Activated naive CD4-positive, alpha-beta T cell treated with anti-CD3 and anti-CD28 coated beads, Interleukin-2, amount 50 U/mL, for 24 hours (primary cell): ENCODE measurements at regions not wholly inside any gene's neighbourhood (a gene's known extent, or its start where the extent isn't known, plus 50 kb on each side); places are given as distances from the start of the nearest gene placed in this dataset.
"Not testable (repeated sequence)": the region's sequence is repeated elsewhere in the genome, so short reads cannot be mapped to it uniquely, and the experiment has no call there.

Experiments used
- H3K27ac Mint-ChIP-seq: one replicate; pipeline ENCODE4 v1.8.0; 2021; ENCODE audit warnings: mild to moderate bottlenecking, mixed read lengths
- H3K27me3 Mint-ChIP-seq: one replicate; pipeline ENCODE4 v1.8.0; 2021; ENCODE audit warnings: mixed read lengths
- H3K36me3 Mint-ChIP-seq: one replicate; pipeline ENCODE4 v1.8.0; 2021; ENCODE audit warnings: mixed read lengths
- H3K4me1 Mint-ChIP-seq: one replicate; pipeline ENCODE4 v1.8.0; 2021; ENCODE audit warnings: mixed read lengths
- H3K4me3 Mint-ChIP-seq: one replicate; pipeline ENCODE4 v1.8.0; 2021; ENCODE audit warnings: mild to moderate bottlenecking, mixed read lengths
- H3K9me3 Mint-ChIP-seq: one replicate; pipeline ENCODE4 v1.8.0; 2021; ENCODE audit warnings: mixed read lengths

GRCh38 chr3:39558775-39559306 lies 91.4 kb downstream of the MOBP start:
- no peak overlapping the region for H3K4me3 Mint-ChIP-seq
- peaks cover 2% of the 10 kb centered on the region for H3K27me3 Mint-ChIP-seq
- no peak overlapping the region for H3K27ac Mint-ChIP-seq
- H3K4me1 Mint-ChIP-seq = no peaks in the 10 kb centered on the region
- no peaks in the 10 kb centered on the region for H3K9me3 Mint-ChIP-seq
- H3K36me3 Mint-ChIP-seq = no peaks in the 10 kb centered on the region

- H3K27me3 Mint-ChIP-seq = peaks cover 2% of the 10 kb centered on the region
- H3K4me1 Mint-ChIP-seq = no peaks in the 10 kb centered on the region
- H3K36me3 Mint-ChIP-seq = no peaks in the 10 kb centered on the region
- no peak overlapping the region for H3K27ac Mint-ChIP-seq
- no peaks in the 10 kb centered on the region for H3K9me3 Mint-ChIP-seq
- no peak overlapping the region for H3K4me3 Mint-ChIP-seq
Observed at GRCh38 chr3:39559543-39559942, 92.1 kb downstream of the MOBP start.

GRCh38 chr3:39568508-39568907 lies 101.0 kb downstream of the MOBP start:
- Mint-ChIP-seq H3K9me3 (no peaks in the 10 kb centered on the region), H3K4me3 (no peak overlapping the region), H3K27me3 (peaks cover 2% of the 10 kb centered on the region), H3K36me3 (no peaks in the 10 kb centered on the region), H3K4me1 (no peaks in the 10 kb centered on the region), H3K27ac (no peak overlapping the region)

GRCh38 chr3:39569095-39569494 lies 101.6 kb downstream of the MOBP start:
- Mint-ChIP-seq H3K9me3 (no peaks in the 10 kb centered on the region), H3K27ac (no peak overlapping the region), H3K4me1 (no peaks in the 10 kb centered on the region), H3K4me3 (no peak overlapping the region), H3K36me3 (no peaks in the 10 kb centered on the region), H3K27me3 (peaks cover 2% of the 10 kb centered on the region)

GRCh38 chr3:39573392-39573791 lies 105.9 kb downstream of the MOBP start:
- Mint-ChIP-seq H3K27me3 (peaks cover 2% of the 10 kb centered on the region), H3K9me3 (no peaks in the 10 kb centered on the region), H3K36me3 (no peaks in the 10 kb centered on the region), H3K4me3 (no peak overlapping the region), H3K4me1 (no peaks in the 10 kb centered on the region), H3K27ac (no peak overlapping the region)

GRCh38 chr3:39577541-39577940 lies 110.1 kb downstream of the MOBP start:
- Mint-ChIP-seq H3K4me1 (no peaks in the 10 kb centered on the region), H3K27ac (no peak overlapping the region), H3K4me3 (no peak overlapping the region), H3K27me3 (peaks cover 2% of the 10 kb centered on the region), H3K9me3 (no peaks in the 10 kb centered on the region), H3K36me3 (no peaks in the 10 kb centered on the region)

- not testable (repeated sequence) for H3K4me3 Mint-ChIP-seq, H3K27me3 Mint-ChIP-seq, H3K27ac Mint-ChIP-seq, H3K4me1 Mint-ChIP-seq, H3K36me3 Mint-ChIP-seq, H3K9me3 Mint-ChIP-seq
Observed at GRCh38 chr3:39586215-39586614, 118.7 kb downstream of the MOBP start.

- Mint-ChIP-seq H3K27me3 (peaks cover 1% of the 10 kb centered on the region), H3K27ac (no peak overlapping the region), H3K36me3 (peaks cover 1% of the 10 kb centered on the region), H3K4me1 (no peaks in the 10 kb centered on the region), H3K4me3 (no peak overlapping the region), H3K9me3 (peaks cover 4% of the 10 kb centered on the region)
Observed at GRCh38 chr3:39587113-39587512, 119.6 kb downstream of the MOBP start.

GRCh38 chr3:39590806-39591205 lies 123.3 kb downstream of the MOBP start:
- H3K9me3 Mint-ChIP-seq = no peaks in the 10 kb centered on the region

GRCh38 chr3:39592311-39593050 lies 125.0 kb downstream of the MOBP start:
- H3K4me3 Mint-ChIP-seq = no peak overlapping the region
- H3K27ac Mint-ChIP-seq = no peak overlapping the region
- no peaks in the 10 kb centered on the region for H3K36me3 Mint-ChIP-seq
- H3K9me3 Mint-ChIP-seq = no peaks in the 10 kb centered on the region
- H3K4me1 Mint-ChIP-seq = no peaks in the 10 kb centered on the region
- peaks cover 2% of the 10 kb centered on the region for H3K27me3 Mint-ChIP-seq

More at GRCh38 chr3:39590806-39591205, 123.3 kb downstream of the MOBP start:
- Mint-ChIP-seq H3K36me3 (no peaks in the 10 kb centered on the region), H3K27me3 (peaks cover 3% of the 10 kb centered on the region), H3K4me1 (no peaks in the 10 kb centered on the region), H3K27ac (no peak overlapping the region), H3K4me3 (no peak overlapping the region)

GRCh38 chr3:39593341-39593740 lies 125.9 kb downstream of the MOBP start:
- no peak overlapping the region for H3K27ac Mint-ChIP-seq
- no peaks in the 10 kb centered on the region for H3K9me3 Mint-ChIP-seq
- H3K27me3 Mint-ChIP-seq = peaks cover 2% of the 10 kb centered on the region
- no peak overlapping the region for H3K4me3 Mint-ChIP-seq
- H3K4me1 Mint-ChIP-seq = no peaks in the 10 kb centered on the region
- H3K36me3 Mint-ChIP-seq = no peaks in the 10 kb centered on the region

GRCh38 chr3:39601241-39601640 lies 133.8 kb downstream of the MOBP start:
- Mint-ChIP-seq H3K4me3 (no peak overlapping the region), H3K4me1 (no peaks in the 10 kb centered on the region), H3K27ac (no peak overlapping the region), H3K36me3 (no peaks in the 10 kb centered on the region), H3K27me3 (peaks cover 6% of the 10 kb centered on the region), H3K9me3 (peaks cover 9% of the 10 kb centered on the region)

GRCh38 chr3:39605837-39606236 lies 138.4 kb downstream of the MOBP start:
- Mint-ChIP-seq H3K27ac (no peak overlapping the region), H3K9me3 (peaks cover 13% of the 10 kb centered on the region)

GRCh38 chr3:39626198-39626597 lies 158.7 kb downstream of the MOBP start:
- Mint-ChIP-seq H3K4me3 (no peak overlapping the region), H3K27ac (no peak overlapping the region), H3K9me3 (peaks cover 21% of the 10 kb centered on the region), H3K36me3 (no peaks in the 10 kb centered on the region), H3K4me1 (no peaks in the 10 kb centered on the region), H3K27me3 (no peaks in the 10 kb centered on the region)

More at GRCh38 chr3:39605837-39606236, 138.4 kb downstream of the MOBP start:
- Mint-ChIP-seq H3K4me3 (no peak overlapping the region), H3K36me3 (peaks cover 2% of the 10 kb centered on the region), H3K4me1 (no peaks in the 10 kb centered on the region), H3K27me3 (peaks cover 13% of the 10 kb centered on the region)

- Mint-ChIP-seq H3K27ac (no peak overlapping the region), H3K27me3 (peaks cover 3% of the 10 kb centered on the region), H3K36me3 (no peaks in the 10 kb centered on the region), H3K4me3 (no peak overlapping the region), H3K4me1 (no peaks in the 10 kb centered on the region), H3K9me3 (peaks cover 10% of the 10 kb centered on the region)
Observed at GRCh38 chr3:39631136-39631535, 163.7 kb downstream of the MOBP start.

GRCh38 chr3:39637807-39638206 lies 170.3 kb downstream of the MOBP start:
- Mint-ChIP-seq H3K27me3 (peaks cover 13% of the 10 kb centered on the region), H3K36me3 (no peaks in the 10 kb centered on the region), H3K9me3 (peaks cover 6% of the 10 kb centered on the region), H3K4me3 (no peak overlapping the region), H3K4me1 (peaks cover 15% of the 10 kb centered on the region), H3K27ac (no peak overlapping the region)

- H3K4me3 Mint-ChIP-seq = no peak overlapping the region
- peaks cover 6% of the 10 kb centered on the region for H3K9me3 Mint-ChIP-seq
- H3K27me3 Mint-ChIP-seq = peaks cover 13% of the 10 kb centered on the region
- H3K27ac Mint-ChIP-seq = no peak overlapping the region
- H3K36me3 Mint-ChIP-seq = no peaks in the 10 kb centered on the region
- H3K4me1 Mint-ChIP-seq = peaks cover 15% of the 10 kb centered on the region
Observed at GRCh38 chr3:39638301-39638700, 170.8 kb downstream of the MOBP start.
